Testis (tissue), 2 donors: ENCODE measurements at regions not wholly inside any gene's neighbourhood (a gene's known extent, or its start where the extent isn't known, plus 50 kb on each side); places are given as distances from the start of the nearest gene placed in this dataset.

Experiments
- CTCF ChIP-seq, 3 experiments: fragments of 450-650 bp in 2 of 3; fragments of 200-600 bp in 1 of 3; sonication (generic) in 1 of 3; IDR thresholded peaks; one replicate each; pipeline ENCODE4 v1.5.1; 2016 to 2019; ENCODE audit warnings: antibody characterized with exemption in 3 of 3, mild to moderate bottlenecking in 2 of 3, moderate library complexity in 1 of 3
- POLR2A ChIP-seq: fragments of 450-650 bp; IDR thresholded peaks from one replicate; pipeline ENCODE4 v1.6.1; 2017; ENCODE audit warnings: antibody characterized with exemption, mild to moderate bottlenecking, moderate library complexity

- TF ChIP-seq CTCF (IDR thresholded peaks at IDR 0.05) (no peak), POLR2A (no peak)
Observed at GRCh38 chr20:11051136-11051535, 377.3 kb upstream of the JAG1 start.
